HG02885 (cell line): ENCODE measurements at regions not wholly inside any gene's neighbourhood (a gene's known extent, or its start where the extent isn't known, plus 50 kb on each side); places are given as distances from the start of the nearest gene placed in this dataset.
"Not testable (repeated sequence)": the region's sequence is repeated elsewhere in the genome, so short reads cannot be mapped to it uniquely, and the experiment has no call there.

ENCODE experiments used
- ATAC-seq: cut with Tn5 transposase; IDR thresholded peaks from one replicate; pipeline ENCODE4 v1.9.1; 2021; ENCODE audit warnings: mild to moderate bottlenecking; ENCODE audit not compliant: unreplicated experiment, poor library complexity

- no peak for ATAC-seq
Measured at GRCh38 chr20:43372051-43372450, 85.6 kb upstream of the SRSF6 start.

GRCh38 chr20:43365691-43366090, 92.0 kb upstream of the SRSF6 start:
- no peak for ATAC-seq

- no peak for ATAC-seq
Measured at GRCh38 chr20:43364001-43364400, 93.7 kb upstream of the SRSF6 start.

GRCh38 chr20:43363506-43363905, 94.2 kb upstream of the SRSF6 start:
- no peak for ATAC-seq

GRCh38 chr20:43361526-43361925, 96.2 kb upstream of the SRSF6 start:
- ATAC-seq = no peak

- no peak for ATAC-seq
Measured at GRCh38 chr20:43360016-43360415, 97.7 kb upstream of the SRSF6 start.

- no peak for ATAC-seq
Measured at GRCh38 chr20:43358811-43359210, 98.9 kb upstream of the SRSF6 start.

GRCh38 chr20:43357352-43357751, 100.3 kb upstream of the SRSF6 start:
- no peak for ATAC-seq

- no peak for ATAC-seq
Measured at GRCh38 chr20:43355610-43356009, 102.1 kb upstream of the SRSF6 start.

GRCh38 chr20:43352996-43353395, 104.7 kb upstream of the SRSF6 start:
- ATAC-seq = no peak

- not testable (repeated sequence) for ATAC-seq
Measured at GRCh38 chr20:43350694-43351093, 107.0 kb upstream of the SRSF6 start.

GRCh38 chr20:43349841-43350240, 107.9 kb upstream of the SRSF6 start:
- no peak for ATAC-seq

- ATAC-seq = not testable (repeated sequence)
Measured at GRCh38 chr20:43347839-43348238, 109.9 kb upstream of the SRSF6 start.

- ATAC-seq = no peak
Measured at GRCh38 chr20:43345676-43346075, 112.0 kb upstream of the SRSF6 start.

GRCh38 chr20:43341511-43341910, 116.2 kb upstream of the SRSF6 start:
- ATAC-seq = no peak

- no peak for ATAC-seq
Measured at GRCh38 chr20:43337036-43337435, 120.7 kb upstream of the SRSF6 start.

- no peak for ATAC-seq
Measured at GRCh38 chr20:43334080-43334479, 123.6 kb upstream of the SRSF6 start.

- ATAC-seq = no peak
Measured at GRCh38 chr20:43331906-43332305, 125.8 kb upstream of the SRSF6 start.

- ATAC-seq = no peak
Measured at GRCh38 chr20:43328697-43329096, 129.0 kb upstream of the SRSF6 start.

GRCh38 chr20:43327234-43327633, 130.5 kb upstream of the SRSF6 start:
- not testable (repeated sequence) for ATAC-seq

GRCh38 chr20:43325926-43326325, 131.8 kb upstream of the SRSF6 start:
- ATAC-seq = no peak

GRCh38 chr20:43323592-43323991, 133.9 kb upstream of the PTPRT start:
- ATAC-seq = no peak

- ATAC-seq = no peak
Measured at GRCh38 chr20:43322851-43323250, 133.1 kb upstream of the PTPRT start.
